ENCODE measurements at regions not wholly inside any gene's neighbourhood (a gene's known extent, or its start where the extent isn't known, plus 50 kb on each side); places are given as distances from the start of the nearest gene placed in this dataset.

GRCh38 chr9:13718539-13718938 is 439.0 kb upstream of the MPDZ start:
- no peak for TF ChIP-seq CBX2 (IDR thresholded peaks at IDR 0.05; ENCODE audit: insufficient read depth, low read length, poor library complexity, severe bottlenecking)
- no peak for TF ChIP-seq CHD1 (IDR thresholded peaks at IDR 0.05; ENCODE audit: low read length)
- TF ChIP-seq KDM1A (IDR thresholded peaks at IDR 0.05), result no peak
- TF ChIP-seq FOS (IDR thresholded peaks at IDR 0.05; ENCODE audit: extremely low read depth, insufficient read length), result no peak
- TF ChIP-seq, protein P1, sequence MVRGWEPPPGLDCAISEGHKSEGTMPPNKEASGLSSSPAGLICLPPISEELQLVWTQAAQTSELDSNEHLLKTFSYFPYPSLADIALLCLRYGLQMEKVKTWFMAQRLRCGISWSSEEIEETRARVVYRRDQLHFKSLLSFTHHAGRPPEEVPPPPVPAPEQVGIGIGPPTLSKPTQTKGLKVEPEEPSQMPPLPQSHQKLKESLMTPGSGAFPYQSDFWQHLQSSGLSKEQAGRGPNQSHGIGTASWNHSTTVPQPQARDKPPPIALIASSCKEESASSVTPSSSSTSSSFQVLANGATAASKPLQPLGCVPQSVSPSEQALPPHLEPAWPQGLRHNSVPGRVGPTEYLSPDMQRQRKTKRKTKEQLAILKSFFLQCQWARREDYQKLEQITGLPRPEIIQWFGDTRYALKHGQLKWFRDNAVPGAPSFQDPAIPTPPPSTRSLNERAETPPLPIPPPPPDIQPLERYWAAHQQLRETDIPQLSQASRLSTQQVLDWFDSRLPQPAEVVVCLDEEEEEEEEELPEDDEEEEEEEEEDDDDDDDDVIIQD (CRISPR knock-in tag; IDR thresholded peaks at IDR 0.05), result no peak
- TF ChIP-seq ATF3 (IDR thresholded peaks at IDR 0.05), result no peak
- TF ChIP-seq ATF3 (CRISPR knock-in tag; conservative IDR thresholded peaks at IDR 0.05), result no peak
- TF ChIP-seq POLR2B (IDR thresholded peaks at IDR 0.05; ENCODE audit: low read depth, partially characterized antibody), result no peak
- TF ChIP-seq CBFB (CRISPR knock-in tag; IDR thresholded peaks at IDR 0.05), result no peak
- no peak for TF ChIP-seq TBP (optimal IDR thresholded peaks at IDR 0.05; ENCODE audit: low read depth, low read length)
- no peak for TF ChIP-seq LEF1 (IDR thresholded peaks at IDR 0.05)
- TF ChIP-seq EZH2 (IDR thresholded peaks at IDR 0.05; ENCODE audit: borderline replicate concordance, low read depth, low read length), result no peak
- TF ChIP-seq HNRNPLL (IDR thresholded peaks at IDR 0.05; ENCODE audit: low read depth, low read length, poor library complexity, severe bottlenecking), result no peak

All from K562 (cell line).